Hematopoietic multipotent progenitor cell treated with erythropoietin and hydrocortisone succinate and interleukin-3 and kit ligand, for 6 days (in vitro differentiated cells): ENCODE measurements at regions not wholly inside any gene's neighbourhood (a gene's known extent, or its start where the extent isn't known, plus 50 kb on each side); places are given as distances from the start of the nearest gene placed in this dataset.
"Not testable (repeated sequence)": the region's sequence is repeated elsewhere in the genome, so short reads cannot be mapped to it uniquely, and the experiment has no call there.

Experiments used
- DNase-seq: peaks from one replicate; pipeline ENCODE4 v3.0.0-alpha.2; 2015

DNA sequence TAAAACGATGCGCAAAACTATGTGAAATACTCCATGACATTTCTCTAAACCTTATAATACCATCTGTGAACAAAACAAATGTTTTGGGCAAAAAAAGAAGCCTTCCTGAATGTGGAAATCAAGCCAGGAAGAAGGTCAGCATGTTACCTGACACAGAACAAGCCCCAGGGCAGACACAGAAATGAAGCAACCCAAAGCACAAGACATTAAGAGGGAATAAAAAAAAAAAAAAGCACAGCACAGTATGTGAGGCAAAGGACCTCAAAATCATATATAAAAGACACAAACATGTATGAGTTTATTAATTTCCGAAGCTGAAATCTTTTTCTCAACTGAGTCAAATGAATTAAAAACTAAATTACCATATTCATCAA is 161.8 kb downstream of the SKIDA1 start:
- no peak for DNase-seq

DNA sequence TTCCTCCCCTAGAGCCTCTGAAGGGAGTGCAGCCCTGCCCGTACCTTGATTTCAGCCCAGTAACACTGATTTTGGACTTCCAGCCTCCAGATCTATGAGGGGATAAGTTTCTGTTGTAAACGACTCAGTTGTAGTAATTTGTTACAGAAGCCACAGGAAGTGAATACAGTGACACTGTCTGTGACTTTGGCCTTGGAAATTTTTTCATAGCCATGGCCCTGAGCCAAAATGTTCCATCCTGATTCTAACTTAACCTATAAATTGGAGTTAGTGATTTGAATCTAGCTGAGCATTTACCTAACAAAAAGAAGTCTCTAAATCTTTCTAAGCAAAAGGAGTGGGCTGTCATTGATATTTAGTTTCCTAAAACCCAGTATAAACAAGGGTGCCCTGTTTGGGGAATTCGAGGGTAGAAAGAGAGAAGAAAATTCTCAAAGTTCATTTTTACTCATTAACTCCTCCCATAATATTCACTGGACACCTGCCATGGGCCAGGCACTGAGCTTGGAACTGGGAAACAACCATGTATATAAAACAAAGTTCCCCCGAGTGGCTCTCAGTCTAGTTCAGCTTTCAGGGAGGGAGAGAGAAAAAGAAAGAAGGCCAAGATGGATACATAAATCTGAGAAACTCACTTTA is 162.3 kb downstream of the SKIDA1 start:
- no peak for DNase-seq

DNA sequence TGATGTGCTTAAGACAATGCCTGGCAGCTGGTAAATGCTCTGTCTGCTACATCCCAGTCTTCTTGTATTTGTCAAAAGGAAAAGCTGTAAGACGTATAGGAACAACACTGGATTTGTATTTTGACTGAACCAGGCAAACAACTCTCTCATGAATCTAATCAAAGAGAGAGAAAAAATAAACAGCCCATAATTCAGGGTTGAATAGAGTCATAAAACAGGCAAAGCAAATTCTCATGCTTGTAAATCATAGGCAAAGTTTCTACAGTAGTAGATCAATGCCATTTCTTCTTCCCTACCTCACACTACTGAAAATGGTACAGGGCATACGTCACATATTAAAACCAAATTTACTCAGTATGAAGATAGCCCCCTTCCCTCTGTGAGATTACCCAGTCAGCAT is 166.3 kb downstream of the SKIDA1 start:
- no peak for DNase-seq

DNA sequence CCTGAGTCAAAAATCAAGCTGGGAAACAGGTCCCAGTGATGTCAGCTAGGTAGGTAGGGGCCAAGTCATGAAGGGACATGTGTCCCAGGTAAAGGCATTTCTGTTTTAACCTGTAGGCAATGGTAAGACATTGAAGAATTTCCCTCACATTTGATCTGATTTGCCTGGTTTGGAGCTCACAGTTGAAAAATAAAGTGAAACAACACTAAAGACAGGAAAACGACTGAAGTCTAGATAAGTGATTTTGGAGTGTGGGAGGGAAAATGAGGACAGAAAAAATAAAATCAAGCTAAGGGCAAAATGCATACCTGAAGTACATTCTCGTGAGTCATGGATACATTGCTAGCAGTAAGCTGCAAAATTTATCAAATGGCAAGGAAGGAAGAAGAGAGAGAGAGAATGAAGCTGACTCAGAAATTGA is 169.9 kb downstream of the SKIDA1 start:
- no peak for DNase-seq

DNA sequence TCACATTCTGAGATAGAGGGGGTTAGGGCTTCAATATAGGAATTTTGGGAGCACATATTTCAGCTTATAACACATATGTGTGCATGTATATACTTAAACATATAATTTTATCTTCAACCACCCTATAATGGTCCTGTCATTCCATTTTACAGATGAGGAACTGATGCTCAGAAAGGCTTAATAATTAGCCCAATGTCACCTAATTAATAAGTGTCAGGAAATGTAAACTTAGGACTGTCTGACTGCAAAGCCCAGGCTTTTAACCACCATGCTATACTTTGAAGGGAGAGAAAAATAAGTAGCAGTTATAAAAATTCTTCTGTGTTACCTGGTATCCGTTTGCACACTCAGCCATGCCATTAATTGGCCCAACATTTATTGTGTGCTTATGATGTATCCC is 172.6 kb downstream of the SKIDA1 start:
- DNase-seq = no peak

DNA sequence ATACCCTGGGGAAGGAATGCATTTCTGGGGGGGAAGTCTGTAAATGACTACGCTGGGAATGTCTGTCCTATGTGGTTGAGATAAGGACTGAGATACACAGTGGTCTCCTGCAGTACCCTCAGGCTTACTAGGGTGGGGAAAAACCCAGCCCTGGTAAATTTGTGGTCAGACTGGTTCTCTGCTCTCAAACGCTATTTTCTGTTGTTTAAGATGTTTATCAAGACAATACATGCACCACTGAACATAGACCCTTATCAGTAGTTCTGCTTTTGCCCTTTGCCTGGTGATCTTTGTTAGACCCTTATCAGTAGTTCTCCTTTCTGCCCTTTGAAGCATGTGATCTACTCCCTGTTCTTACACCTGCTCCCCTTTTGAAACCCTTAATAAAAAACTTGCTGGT is 173.9 kb downstream of the SKIDA1 start:
- DNase-seq = peak; percentile 58

DNA sequence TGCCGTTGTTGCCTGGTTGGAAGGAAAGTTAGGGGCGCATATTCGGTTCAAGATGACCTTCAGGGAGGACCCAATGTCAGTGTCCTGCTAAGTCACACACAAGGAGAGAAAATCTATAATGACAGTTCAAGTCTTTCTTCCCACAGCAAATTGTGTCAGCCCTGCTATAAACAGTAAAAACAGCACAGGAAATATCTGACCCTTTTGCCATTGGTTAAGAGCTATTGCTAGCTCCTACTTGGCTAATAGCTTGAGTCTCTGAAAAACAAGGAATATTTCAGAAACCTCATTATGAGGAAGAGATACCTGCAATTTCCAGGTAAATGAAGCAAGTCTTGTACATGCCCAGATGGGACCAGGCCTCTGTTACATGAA is 175.6 kb downstream of the SKIDA1 start:
- no peak for DNase-seq

DNA sequence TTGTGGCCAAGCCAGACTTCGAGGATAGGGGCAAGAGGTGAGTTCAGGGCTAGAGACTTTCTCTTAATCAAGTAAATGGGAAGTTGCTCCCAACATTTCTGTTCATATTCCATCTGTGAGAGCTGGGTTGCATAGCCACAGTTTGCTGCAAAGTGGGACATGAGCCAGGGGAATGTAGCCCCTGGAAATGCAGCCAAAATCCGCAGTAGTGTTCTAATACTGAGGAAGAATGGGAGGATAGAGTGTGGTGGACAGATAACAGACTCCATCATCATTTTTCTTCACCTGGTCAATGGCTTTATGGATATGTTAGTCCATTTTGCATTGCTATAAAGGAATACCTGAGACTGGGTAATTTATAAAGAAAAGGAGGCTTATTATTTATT is 177.7 kb downstream of the SKIDA1 start:
- no peak for DNase-seq

DNA sequence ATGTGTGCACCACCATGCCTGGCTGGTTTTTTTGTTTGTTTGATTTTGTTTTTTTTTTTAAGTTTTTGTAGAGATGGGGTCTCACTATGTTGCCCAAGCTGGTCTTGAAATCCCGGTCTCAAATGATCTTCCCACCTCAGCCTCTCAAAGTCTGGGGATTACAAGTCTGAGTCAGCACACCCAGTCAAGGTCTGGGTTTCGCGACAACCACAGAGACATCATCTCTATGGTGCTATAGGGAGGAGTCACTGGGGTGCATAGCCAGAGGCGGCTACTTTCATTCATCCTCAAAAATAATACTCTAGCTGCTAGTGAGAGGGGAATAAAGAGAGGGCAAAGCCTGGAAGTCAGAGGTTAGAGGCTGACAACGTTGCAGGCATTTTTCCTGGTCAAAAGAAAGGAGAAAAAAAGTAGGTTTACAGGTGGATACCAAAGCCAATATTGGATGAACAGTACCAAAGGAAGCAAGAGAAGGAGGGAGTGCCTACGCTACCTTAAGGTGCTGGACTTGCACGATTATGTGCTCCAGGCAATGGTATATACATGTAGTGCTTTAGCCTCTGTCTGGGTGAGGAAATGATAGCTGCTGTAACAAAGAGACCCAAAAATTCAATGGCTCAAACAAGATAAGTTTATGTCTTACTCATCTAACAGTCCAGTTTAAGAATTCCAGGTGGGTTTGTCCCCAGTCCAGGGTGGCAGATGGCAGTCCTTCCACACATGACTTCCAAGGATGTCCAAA is 178.3 kb downstream of the SKIDA1 start:
- no peak for DNase-seq

DNA sequence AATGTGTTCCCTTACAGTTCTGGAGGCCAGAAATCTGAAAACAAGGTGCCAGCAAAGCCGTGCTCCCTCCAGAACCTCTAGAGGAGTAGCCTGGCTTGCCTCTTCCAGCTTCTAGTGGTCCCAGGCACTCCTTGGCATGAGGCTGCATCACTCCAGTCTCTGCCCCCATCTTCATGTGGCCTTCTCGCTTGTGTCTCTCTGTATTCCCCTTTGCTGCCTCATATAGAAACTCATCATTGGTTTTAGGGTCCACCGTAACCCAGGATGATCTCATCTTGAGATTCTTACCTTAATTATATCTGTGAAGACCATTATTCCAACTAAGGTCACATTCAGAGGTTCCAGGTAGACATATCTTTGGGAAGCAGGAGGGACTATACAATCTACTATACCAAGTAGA is 182.4 kb downstream of the SKIDA1 start:
- no peak for DNase-seq

DNA sequence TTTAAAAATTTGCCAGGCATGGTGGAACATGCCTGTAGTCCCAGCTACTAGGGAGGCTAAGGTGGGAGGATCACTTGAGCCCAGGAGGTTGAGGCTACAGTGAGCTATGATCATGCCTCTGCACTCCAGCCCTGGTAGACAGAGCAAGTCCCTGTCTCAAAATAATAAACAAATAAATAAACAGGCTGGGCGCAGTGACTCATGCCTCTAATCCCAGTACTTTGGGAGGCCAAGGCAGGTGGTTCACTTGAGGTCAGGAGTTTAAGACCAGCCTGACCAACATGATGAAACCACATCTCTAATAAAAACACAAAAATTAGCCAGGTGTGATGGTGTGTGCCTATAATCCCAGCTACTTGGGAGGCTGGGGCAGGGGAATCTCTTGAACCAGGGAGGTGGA is 183.0 kb downstream of the SKIDA1 start:
- DNase-seq = not testable (repeated sequence)

DNA sequence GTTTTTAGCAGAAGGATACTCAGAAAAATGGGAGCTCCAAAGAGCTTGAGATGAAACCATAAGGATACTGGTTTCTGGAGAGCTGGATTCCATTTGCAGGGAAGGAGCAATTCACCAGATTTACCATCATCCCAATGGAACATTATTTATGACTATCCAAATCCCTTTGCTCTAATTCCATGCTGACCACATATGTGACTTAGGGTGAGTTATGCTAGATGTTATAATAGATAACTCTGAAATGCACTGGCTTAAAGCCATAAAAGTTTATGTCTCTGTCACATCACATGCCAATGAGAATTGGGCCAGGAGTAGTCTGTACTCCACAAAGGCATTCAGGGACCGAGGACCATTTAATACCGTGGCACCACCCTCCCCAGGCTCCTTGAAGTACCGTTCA is 185.2 kb downstream of the SKIDA1 start:
- no peak for DNase-seq

DNA sequence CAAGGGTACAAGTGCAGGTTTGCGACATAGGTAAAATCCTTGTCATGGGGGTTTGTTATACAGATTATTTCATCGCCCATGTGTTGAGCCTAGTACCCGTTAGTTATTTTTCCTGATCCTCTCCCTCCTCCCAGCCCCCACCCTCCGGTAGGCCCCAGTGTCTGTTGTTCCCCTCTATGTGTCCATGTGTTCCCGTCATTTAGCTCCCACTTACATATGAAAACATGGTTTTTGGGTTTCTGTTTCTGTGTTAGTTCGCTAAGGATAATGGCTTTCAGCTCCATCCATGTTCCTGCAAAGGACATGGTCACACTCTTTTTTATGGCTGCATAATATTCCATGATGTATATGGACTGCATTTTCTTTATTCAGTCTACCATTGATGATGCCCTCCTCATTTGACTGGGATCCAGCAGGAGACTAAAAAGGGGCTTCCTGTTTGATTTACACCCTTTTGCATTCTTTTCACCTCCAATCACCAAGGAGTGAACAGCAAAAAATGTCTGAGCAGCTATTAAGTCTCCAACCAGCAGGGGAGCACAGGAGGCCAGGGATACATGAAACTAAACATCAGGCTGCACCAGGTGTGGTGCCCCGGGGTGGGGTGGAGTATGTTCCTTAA is 188.2 kb downstream of the SKIDA1 start:
- no peak for DNase-seq

DNA sequence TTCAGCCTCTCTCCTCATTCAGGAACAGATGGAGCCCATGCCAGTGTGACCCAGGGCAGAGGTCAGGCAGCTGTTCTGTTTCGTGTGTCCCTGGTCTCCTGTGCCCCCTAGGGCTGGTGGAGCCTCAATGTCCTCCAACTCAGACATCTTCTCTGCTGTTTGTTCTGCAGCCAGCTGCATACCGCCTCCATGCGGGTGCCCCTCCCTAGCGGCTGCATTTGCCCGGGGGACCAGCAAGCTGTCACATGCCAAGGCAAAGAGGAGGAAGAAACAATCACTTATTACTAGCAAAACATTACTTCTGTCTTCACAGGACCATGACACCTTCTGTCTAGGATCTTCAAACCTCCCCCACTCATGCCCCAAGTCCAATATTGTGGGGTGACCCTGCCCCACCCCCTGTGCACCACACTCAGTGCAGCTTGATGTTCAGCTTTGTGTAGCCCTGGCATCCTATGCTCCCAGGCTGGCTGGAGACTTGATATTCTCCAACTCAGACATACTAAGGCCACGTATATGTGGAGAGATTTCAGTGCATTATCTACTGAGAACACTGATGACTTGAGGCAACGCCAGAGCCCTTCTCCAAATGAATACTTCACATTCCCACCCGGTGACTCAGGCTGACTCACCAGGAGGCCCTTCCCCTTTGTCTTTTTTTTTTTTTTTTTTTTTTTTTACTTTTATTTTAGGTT is 188.9 kb downstream of the SKIDA1 start:
- DNase-seq = peak; percentile 60

DNA sequence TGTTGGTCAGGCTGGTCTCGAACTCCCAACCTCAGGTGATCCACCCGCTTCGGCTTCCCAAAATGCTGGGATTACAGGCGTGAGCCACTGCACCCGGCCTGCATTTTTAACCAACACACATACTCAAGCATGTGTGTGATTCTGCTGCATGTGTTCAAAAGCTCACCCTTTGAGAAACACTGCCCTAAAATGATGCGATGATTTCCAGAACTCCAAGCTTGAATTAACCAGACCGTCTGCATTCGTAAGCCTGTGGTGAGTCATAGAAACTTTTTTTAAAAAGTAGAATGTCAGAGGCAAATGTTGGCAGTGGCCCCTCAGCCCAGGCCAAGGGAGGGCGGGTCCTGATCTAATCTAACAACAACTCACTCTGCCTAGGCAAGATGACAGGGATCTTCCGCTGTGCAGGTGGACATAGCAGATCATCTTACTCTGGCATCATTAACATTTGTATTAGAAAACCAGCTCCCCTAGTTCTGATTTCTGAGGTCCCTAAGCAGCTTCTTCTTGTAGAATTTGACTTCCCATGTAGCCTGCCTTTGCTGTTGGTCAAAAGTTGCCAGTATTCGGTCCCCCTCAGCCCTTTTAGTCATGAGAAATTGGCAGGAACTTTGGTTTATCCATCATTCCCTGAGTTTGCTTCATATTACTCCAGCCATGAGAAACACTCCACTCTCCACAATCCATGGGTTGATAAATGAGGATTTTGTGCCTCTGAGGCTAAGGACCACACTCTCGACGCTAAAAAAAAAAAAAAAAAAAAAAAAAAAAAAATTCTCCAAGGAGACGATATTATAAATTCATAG is 190.4 kb downstream of the SKIDA1 start:
- DNase-seq = peak; percentile 58

DNA sequence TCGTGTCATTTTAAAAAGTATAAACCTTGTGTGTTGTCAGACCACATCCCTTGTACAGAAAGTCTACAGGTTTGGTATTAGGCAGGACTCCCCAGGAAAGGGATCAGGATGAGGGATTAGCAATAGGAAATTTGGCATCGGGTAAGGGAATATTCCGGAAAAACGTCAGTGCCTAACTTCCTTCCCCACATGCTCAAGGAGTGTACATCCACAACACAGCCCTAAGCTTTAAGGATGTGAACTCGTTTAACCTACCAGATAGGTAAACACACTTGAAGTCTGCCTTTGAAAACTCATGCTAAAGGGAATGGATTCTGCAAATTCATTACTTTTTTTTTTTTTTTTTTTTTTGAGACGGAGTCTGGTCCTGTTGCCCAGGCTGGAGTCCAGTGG is 194.9 kb downstream of the SKIDA1 start:
- DNase-seq = no peak

DNA sequence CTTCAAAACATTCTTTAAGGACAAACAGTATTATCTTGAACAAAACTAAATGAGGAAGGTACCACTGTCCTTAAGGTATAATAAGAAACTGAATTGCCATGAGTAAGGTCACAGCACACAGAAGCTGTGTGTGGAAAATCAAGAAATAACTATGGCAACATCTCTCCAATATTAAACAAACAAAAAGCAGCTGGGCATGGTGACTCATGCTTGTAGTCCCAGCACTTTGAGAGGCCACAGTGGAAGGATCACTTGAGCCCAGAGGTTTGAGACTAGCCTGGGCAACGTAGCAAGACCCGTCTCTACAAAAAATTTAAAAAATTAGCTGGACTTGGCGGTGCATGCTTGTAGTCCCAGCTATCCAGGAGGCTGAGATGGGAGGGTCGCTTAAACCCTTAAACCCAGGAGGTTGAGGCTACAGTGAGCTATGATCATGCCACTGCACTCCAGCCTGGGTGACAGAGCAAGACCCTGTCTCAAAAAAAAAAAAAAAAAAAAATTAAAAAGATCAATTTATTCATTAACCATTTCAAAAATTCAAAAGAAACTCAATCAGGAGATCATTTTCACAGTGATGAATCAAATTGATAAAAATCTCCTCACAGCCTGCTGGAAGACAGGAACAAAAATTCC is 195.4 kb downstream of the SKIDA1 start:
- no peak for DNase-seq

DNA sequence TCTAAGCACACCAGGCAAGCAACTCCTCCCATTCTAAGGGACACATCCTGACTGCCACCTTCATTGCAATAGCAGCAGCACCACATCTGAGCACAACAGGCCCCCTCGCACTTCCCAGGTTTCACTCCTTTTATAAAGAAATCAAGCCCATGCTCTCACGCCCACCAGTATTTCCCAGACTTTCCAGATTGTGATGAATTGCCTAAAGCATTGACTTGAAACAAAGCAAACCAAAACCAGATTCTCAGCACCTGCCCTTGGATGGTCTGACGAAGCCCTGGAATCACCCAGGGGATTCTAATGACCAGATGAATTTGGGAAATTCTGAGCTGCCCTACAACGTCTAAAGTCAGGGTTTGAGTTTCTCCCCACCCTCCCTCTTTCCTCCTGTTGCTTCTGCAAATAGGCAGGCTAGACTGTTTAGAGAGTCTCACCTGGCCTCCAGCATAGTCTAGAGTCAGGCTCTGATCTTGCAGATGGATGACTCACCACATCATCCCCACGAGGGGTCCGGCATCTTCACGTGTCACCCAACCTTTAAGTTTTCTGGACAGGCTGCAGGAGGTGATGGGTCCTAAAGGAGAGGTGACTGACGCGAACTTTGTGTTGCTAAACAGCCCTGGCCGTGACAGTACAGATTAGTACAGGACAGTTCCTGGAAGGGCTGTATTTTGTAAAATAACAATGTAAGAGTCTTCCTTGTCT is 198.0 kb downstream of the SKIDA1 start:
- DNase-seq = no peak

DNA sequence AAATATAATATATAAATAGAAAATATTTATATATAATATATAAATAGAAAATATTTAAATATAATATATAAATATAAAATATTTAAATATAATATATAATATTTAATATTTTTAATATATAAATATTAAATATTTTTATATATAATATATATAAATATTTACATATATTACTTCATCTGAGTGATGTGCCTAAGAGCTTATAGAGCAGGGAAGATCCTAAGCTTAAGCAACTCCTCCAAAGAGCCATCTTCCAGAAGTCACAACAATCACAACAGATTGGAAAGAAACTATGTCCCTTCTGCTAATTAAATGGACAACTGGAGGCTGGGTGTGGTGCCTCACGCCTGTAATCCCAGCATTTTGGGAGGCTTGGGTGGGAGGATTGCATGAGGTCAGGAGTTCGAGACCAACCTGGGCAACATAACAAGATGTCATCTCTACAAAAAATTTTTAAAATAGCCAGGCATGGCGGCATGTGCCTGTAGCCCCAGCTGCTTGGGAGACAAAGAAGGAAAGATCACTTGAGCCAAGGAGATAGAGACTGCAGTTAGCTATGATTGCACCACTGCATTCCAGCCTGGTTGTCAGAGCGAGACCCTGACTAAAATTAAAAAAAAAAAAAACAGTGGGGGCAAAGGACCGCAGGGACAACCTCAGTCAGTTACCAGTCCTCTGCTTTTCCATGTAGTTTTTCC is 198.7 kb downstream of the SKIDA1 start:
- DNase-seq = no peak

DNA sequence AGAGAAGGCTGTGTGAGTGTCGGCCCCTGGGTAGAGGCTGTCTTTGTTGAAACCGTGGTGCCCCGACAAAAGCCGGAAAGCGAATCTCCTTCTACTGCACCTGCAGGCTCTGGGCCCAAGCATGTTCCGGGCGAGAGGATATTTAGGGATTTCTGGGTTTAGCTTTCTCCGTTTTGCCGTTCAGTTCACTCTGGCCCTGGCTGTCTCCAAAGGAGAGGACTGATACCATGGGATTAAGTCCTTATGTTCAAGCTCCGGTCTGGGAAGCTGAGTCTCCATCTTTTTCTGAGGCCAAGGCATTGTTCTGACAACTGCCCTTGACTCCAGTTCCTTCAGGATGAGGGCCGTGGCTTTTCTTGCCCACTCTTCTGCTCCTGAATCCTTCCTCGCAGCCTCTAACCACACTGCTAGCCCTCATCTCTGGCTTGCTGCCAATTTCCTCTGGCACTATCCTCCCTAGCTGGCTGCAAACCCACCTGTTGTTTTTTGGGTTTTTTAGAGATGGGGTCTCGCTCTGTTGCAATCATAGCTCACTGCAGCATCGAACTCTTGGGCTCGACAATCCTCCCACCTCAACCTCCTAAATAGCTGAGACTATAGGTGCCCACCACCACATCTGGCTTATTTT is 206.8 kb downstream of the SKIDA1 start:
- DNase-seq = peak; percentile 61

DNA sequence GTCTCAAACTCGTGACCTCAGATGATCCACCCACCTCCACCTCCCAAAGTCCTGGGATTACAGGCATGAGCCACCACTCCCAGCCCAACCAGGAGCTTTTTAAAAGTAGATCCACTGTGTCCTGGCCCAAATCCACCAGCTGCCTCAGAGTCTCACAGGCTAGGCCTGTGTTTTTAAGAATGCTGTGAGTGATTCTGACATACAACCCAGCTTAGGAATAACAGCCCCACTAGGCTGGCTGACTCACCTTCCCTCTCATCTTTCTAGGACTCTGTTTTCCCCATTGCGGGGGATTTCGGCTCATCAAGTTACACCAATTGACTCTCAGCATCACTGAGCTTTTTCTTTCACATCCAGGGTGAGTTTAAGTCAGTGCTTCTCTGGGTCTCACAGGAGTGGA is 207.6 kb downstream of the SKIDA1 start:
- no peak for DNase-seq
